Activated naive CD4-positive, alpha-beta T cell (primary cell): ENCODE measurements at regions not wholly inside any gene's neighbourhood (a gene's known extent, or its start where the extent isn't known, plus 50 kb on each side); places are given as distances from the start of the nearest gene placed in this dataset.

Experiments
- DNase-seq, 4 experiments: peaks; one replicate each; lab custom pipeline; 2025; lab: John Stamatoyannopoulos, UW

DNA sequence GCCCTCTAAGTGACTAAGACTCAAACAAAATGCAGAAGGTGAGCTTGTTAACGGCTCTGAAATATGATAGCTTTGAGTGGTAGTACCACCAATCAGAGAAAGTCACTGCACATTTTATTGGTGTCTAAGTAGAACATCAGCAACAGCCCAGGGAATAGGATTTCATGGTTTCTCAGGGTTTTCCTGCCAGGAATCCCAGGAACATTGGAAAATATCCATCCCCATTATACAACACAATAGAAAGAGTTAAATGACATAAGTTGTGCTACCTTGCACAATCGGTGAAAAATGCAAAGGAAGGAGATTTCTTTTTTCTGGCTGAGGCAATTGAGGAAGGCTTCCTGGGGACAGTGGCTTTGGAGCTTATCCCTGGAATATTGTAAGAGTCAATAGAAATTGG lies 283.1 kb downstream of the HLX start:
- DNase-seq: no peak

DNA sequence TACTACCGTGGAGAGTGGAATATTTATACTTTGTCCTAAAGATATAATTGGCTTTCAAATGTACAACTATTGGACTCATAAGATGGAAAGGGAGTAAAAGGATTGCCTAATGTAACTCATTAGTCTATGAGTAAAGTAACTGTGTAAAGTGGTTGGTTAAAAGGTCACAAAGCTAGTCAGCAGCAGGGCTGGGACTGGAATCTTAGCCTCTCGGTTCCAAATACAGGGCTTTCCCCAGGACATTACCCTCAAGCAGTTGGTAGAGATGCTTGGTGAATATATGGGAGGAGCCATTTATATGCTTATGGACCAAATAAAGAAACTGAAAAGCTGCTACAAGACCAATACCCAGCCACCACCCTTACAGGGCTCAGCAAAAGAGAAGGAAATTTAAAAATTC lies 283.7 kb downstream of the HLX start:
- DNase-seq: no peak

DNA sequence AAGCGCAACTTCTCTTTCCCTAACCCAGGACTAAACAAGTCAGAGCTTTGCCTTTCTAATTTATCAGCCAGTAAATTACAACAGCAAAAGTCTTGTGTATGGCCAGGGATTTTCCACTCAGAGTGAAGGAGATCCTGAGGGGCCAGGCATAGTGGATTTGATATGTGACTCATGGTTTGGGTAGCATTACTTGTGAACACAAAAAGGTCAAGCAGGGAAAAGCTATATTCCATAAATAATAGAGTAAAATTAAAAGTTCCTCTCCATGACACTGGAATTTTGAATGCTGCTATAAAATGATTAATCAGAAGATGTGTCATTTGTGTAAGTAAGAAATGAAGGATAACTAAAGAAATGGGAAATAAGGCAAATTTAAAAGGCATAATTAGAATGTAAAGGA lies 284.8 kb downstream of the HLX start:
- DNase-seq: no peak

DNA sequence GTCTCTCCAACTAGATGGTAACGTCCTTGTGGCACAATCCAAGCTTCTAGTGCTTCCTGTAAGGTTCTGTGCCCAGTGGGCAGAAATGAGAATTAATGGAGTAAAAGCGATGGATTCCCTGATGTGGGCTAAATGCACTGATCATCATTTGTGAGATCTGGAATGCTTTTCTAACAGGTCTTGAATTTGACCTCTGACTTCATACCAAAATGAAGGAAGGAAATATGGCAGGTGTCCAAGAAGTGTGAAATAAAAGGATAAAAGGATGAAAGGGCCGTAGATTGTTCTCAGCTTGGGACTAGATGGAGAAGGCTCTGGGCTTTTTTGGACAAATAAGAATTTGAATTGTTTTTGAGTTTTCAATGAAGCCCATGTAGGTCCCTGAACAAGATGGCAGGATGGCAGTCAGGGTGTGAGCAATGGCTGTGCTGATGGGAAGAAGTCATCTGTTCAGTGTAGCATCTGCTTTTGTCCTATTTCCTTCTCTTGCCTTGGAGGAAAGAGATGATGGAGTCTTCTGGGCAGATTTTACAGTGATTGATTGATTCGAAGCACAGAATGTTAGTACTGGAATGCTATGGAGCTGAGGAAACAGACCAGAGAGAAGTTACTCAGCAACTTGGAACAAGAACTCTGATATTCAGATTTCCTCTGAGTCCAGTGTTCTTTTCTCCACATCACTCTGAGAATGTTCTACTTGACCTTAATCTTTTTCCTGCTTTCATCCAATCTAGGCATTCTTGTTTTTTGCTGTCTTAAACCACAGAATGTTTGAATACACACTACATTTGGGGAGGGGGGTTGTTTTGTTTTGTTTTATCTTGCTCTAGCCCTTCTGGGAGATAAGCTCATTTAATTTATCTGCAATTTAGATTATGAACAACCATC lies 286.0 kb downstream of the HLX start:
- DNase-seq: no peak

DNA sequence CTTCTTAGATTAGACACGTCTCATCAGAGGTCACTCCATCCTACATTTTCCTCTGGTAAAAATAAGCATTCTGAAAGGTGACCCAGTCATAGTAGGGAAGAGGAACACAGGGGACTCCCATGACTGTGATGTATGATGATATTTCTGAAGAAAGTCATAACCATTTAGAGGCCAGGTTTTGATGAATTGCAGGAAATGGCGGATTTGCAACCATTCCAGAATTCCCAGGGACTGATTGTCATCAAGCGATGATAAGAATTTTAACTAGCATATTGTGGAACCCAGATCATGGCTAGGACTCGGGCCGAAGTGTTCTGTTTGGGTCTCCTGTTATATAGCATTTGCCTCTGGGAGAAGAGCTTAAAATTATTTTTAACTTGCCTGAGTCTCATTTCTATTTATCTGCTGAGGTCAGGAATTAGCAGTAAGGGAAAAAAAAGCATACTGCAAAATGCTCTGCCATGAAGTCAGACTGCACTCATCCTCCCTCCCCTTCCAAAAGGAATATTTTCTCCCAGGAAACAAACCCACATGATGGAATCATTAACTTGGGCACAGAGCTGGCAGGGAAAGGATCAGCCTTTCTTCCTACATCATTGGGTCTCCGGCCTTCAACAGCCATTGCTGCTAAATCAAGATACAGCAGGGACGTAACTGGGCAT lies 286.7 kb downstream of the HLX start:
- DNase-seq: no peak

DNA sequence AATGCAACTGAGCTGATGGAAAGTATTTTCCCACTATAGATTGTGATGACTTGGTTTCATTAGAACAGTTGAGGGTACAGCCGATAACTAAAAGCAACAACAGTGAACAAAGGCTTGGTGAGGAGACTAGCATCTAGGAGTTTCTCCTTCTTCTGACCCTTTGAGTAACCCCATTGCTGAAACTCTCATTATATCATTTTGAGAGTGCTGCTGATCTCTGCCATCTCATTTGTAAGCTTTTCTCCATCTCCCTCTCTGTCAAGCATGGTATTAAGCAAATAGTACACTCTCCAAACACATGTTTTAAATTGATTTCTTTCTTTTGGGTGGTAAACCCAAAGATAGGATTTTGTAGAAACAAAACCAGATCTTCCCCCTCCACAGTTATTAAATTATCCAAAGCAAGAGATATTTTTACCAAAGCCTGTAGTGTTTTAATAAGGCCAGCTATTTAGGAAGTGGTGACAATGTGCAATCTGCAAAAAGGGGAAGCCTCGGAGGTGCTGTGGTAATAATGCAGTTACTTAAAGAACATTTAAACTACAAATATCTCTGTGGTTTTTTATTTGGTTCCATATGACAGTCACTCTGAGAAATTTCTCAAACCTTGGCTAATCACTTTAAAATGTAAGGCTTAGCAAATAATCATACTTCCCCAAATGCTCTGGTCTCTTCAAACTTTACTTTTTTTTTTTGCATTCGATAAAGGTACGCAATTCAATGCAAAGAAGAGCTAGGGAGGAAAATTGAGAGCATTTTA lies 287.5 kb downstream of the HLX start:
- DNase-seq: no peak

DNA sequence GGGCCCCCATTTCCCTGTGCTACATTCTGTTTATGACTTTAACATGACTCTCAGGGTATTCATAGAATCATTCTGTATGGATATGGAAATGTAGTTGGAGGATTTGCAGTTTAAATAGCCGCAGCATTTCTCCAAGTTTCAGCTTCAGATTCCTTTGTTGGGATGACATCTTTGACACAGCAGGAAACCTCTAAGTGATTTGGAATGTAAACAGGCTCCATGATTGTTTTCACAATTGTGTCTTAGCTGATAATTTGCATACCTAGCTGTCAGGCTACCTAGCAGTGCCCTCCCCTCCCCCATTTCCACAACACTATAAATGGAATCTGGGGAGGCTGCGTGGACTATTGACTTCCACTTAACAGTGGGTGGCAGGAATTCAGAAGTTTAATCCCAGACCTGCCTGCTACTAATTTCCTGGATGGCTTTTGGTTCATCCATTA lies 290.2 kb downstream of the HLX start:
- DNase-seq: no peak

DNA sequence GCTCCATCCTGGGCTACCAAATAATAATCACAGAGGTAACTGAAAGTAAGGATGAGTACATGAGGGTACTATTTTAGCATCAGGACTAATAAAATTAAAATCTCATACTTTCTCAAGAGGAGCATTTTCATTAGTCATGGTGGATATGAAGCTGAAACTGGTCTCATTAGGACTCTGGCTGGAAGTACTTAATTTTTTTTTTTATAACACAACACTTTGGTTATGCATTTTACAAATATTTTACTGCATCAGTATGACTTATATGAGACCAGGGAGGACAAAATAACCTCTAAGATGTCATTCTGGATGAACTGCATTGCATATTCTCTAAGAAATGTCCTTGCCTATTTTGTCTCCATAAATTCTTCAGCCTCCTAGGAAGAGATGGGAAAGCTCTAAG lies 290.9 kb downstream of the HLX start:
- DNase-seq: no peak

DNA sequence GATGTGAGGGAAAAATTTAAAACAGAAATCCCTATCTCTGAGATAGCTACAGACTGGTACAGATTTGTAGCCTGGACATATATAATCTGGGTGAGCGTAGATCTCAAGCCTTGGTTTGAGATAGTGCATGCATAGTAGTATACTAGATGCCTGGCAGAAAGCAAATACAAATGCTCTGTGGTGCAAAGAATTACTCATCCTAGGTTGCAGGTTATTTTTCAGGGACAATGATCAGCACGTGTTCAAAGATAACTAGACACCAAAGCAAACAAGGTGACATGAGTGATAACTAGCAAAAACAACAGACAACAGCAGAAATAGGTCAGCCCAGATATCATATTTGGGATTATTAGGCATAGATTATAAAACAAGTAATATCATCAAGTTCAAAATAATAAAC lies 292.5 kb downstream of the HLX start:
- DNase-seq: no peak

DNA sequence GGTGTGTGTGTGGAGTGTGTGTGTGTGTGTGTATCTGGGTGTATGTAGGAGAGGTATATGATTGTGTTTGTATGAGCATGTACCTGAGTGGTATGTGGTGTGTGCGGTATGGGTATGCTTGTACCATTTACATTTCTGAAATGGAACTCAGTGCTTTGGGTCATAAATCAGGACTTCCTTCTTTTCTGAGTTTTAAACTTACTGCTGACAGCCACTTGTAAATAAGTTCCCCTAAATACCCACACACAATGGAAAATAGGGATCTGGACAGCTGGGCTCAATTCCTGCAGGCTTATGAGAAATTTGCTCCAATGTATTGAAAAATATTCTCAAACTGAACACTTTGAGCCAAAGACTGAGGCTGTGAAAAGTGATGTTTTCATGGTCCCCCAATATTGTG lies 293.6 kb downstream of the HLX start:
- no peak for DNase-seq

DNA sequence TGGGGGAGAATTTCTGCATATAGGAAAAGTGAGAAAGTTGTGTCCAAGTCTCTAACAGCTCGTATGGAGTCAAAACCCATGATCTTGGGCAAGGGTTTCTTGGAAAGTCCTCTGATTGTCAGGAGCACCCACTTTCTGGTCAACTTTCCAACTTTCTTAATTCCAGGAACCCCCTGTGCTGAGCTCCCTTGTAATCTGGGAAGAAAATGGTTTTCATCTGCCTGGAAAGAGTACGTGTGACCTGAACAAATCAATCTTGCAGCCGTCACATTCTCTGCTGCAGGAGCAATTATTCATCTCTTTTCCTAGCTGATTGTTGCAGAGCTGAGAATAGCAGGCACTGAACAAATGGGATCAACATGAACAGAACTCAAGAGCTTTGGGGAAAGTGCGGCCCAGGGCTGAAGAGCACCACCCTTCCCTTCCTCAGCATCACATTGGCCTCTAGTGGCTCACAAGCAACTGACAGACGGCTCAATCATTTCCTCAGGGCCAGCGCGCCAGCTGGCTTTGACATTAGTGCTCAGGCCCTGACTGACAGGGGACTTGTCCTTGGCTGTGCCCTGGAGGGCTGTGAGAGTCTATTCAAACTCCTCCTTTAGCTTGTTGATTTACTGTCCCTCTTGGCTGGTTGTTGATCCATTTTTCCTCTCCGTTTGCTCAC lies 295.2 kb downstream of the HLX start:
- DNase-seq: no peak

DNA sequence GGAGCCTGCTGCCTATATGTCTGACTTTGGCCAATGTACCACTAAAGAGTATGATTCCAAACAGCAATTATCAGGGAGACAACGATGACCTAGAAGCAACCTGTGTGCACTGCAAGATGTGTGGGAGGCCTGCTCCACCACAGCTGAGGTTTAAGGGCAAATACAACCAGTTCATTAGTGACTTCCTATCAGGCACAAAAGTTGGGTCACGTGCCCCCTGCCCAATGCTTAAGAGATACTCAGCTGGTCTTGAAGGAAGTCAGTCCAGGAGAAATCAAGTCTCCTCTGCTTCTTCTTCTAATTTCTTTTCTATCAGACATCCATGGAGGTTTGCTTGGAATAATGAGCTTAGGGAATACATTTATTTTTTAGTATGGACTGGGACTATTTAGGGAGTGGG lies 296.0 kb downstream of the HLX start:
- DNase-seq: no peak

DNA sequence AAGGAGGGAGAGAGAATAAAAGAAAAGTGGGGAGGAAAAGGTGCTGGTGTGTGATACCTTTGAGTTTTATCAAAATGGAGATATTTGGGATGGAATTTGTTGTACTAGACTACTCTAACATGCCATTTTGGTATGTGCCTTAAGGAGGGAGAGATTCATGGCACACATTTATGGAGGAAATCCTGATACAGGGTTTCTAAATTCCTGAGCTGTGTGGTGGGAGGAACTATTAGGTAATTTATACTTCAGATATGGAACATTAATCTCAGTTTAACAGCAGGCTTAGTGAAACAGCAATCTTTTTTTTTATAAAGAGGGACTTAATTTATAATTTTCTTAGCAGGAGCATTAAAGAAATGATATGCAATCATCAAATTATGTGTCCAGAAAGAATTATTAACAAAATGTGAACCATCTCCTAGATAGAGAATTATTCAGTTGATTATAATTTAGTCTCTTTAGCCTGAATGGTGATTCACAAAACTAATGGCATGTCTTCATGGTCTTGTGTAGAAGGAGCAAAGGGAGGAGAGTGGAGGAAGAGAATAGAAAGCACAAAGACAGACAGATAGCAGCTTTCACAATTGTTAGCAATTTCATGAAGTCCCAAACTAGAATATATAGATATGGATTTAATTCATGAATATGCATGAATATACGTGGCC lies 301.6 kb downstream of the HLX start:
- no peak for DNase-seq

DNA sequence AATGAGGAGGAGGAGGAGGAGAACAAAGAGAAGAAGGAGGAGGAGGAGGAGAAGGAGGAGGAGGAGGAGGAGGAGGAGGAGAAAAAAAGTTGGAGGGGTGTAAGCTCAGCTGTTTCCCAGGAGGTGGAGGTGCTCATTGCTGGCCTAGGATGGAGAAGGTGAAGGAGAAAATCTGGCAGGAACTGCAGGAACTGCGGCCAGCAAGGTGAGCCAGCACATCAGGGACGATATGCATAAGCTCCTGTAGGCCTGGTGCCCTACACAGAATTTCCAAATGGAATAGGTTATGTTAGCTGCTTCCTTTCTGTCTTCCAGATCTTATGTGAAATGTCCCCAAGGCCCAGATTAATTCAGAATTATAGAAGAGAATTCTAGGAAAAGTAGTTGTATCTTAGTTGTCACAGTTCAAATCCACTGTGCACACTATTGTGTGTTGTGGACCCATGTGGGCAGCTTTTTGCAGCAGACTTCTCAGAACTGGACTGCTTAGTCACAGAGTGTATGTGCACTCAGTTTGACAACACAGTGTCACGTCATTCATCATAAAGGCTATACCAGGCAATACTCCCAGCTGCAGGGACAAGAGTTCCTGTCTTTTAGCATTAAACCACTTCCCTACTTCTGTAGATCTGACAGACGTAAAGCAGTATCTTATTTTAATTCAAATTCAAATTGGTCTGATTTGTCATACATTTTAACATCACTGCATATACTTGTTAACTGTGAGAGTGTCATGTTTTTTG lies 303.7 kb downstream of the HLX start:
- no peak for DNase-seq

DNA sequence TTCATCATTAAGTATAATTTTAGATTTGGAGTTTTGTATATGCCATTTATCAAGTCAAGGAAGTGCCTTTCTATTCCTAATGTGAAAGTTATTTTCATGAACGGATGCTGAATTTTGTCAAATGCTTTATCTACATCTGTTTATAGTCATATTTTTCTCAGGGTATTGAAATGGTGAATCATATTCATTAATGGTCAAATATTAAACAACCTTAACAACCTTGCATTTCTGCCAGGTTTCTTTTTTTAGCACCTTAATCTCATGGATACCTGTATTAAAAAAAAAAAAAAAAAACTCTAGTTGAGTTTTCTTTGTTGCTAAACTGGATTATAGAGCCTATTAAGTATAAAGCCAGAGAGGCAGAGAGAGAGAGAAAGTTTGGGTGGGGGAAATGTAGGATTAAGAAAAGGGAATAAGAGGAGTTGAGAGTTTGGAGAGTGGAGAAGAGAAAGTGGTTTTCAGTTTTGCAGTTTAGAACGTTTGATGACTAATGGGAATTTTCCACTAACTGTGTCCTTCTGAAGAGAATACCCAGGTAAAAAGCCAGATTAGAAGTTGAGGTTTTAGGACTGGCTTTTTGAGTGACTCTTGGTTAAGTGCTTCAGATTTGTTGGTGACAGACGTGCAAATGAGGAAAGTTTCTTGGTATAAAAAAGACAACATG lies 305.0 kb downstream of the HLX start:
- DNase-seq: no peak

DNA sequence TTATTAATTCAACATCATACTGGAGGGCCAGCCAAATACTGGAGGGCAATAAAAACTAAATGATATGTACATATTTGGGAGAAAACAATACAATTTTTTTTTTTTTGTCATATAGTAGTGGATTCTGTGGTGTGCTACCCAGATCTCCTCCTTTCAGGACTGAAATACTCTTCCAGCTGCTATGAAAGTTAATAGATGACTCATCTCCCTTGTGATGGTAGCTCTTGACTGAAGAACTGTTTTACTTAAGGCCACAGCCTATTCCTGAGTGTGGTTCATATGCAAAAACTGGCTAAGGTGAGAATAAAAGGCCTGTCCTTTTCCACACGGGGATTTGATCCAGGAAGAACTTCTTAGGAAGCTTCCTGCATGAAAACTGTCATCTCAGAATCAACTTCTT lies 307.9 kb downstream of the HLX start:
- DNase-seq: no peak

DNA sequence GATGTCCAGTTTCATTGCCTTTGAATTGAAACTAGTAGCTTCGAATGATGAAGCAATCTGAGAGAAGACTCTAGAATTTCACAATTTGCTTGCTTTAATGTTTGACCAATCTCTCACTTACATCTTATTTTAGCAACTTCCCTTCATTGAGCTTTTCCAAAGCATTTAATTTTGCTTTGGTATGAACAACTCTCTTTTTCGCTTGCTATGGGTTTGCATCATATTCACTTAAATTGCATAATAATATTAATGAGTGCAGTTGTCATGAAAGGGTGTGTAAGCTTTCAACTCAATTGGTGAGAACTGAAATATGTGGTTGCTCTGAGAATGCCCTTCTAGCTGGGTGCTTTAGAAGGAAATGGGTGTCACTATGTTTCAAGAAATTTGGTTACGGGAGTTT lies 309.2 kb downstream of the HLX start:
- no peak for DNase-seq

DNA sequence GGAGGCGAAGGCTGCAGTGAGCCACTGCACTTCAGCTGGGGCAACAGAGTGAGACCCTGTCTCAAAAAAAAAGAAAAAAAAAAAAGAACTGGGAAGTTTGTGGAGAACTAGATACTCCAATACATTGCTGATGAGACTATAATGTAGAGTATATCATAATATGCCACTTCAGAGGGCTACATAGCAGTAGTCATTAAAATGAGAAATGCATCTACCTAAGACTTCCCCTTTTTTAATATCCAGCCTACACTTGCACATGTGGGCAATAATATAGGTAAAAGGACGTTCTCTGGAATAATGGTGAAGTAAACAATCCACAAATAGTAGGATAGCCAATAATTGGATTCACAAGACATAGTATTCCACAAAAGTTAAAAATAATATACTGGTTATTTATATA lies 311.0 kb downstream of the HLX start:
- no peak for DNase-seq

DNA sequence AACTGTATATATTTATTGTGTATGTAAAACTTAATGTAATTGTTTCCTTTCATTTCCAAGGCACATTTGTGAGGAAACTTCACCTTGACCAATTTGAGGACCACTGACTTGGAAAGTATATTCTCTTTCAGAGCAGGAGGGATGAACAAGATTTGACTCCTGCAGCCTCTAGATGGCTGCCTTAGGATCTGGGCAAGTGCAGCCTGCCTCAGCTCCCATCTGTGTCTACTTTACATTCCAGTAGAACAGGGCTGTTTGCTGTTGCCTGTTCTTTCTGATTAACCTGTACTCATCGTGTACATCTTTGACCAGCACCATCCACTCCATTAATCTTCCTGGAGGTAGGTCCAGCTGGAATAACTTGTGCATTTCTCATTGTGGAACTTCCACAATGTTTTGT lies 312.8 kb downstream of the HLX start:
- no peak for DNase-seq

DNA sequence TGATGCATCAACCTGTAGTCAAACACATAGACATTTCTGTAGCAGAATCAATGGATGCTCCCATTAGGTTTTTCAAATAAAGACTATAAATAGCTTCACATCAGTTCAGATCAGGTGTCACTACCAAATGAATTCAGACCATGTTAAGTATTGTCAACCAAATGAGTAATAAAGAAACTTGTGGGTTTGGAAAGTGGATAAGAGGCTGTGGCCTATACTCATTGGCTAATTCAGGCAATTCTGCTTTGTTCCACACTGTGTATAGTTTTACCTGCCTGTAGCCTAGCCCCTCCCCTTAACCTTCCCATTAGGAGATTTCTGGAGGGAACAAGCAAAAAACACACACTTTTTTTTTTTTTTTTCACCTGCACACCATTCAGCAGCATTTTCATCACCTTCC lies 321.2 kb downstream of the HLX start:
- no peak for DNase-seq

DNA sequence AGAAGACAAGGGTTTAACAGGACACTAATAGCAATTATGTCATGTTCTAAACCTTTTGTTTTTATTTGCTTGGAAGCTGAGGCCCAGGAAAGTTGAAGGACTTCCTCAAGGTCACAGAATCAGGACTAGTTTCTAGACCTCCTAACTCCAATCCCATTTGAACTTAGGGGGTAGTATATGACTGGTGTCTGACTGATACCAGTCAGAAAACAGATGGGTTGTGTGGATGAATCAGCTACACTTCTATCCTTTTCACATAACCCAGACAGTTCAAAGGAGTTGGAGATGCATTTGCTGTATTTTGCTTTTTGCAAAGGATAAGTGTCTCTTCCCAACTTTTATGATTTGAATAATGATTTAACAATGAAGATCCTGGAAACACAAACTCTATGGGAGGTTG lies 322.5 kb downstream of the HLX start:
- no peak for DNase-seq
